22Rv1 (cell line): ENCODE measurements at regions not wholly inside any gene's neighbourhood (a gene's known extent, or its start where the extent isn't known, plus 50 kb on each side); places are given as distances from the start of the nearest gene placed in this dataset.

Source experiments
- H3K27ac ChIP-seq: fragments of 450-650 bp; 2 replicates; pipeline ENCODE4 v1.5.1; 2017
- ZFX ChIP-seq: fragments of 450-650 bp; IDR thresholded peaks from 2 replicates; pipeline ENCODE4 v1.6.1; 2017; ENCODE audit warnings: antibody characterized with exemption, borderline replicate concordance
- TF ChIP-seq, protein P1 (sequence below): fragments of 450-650 bp; IDR thresholded peaks from 2 replicates; pipeline ENCODE4 v1.5.1; 2017; ENCODE audit warnings: mild to moderate bottlenecking

GRCh38 chrX:39912126-39912525 is 185.6 kb downstream of the BCOR start:
- no peak for TF ChIP-seq ZFX
- TF ChIP-seq, protein P1, sequence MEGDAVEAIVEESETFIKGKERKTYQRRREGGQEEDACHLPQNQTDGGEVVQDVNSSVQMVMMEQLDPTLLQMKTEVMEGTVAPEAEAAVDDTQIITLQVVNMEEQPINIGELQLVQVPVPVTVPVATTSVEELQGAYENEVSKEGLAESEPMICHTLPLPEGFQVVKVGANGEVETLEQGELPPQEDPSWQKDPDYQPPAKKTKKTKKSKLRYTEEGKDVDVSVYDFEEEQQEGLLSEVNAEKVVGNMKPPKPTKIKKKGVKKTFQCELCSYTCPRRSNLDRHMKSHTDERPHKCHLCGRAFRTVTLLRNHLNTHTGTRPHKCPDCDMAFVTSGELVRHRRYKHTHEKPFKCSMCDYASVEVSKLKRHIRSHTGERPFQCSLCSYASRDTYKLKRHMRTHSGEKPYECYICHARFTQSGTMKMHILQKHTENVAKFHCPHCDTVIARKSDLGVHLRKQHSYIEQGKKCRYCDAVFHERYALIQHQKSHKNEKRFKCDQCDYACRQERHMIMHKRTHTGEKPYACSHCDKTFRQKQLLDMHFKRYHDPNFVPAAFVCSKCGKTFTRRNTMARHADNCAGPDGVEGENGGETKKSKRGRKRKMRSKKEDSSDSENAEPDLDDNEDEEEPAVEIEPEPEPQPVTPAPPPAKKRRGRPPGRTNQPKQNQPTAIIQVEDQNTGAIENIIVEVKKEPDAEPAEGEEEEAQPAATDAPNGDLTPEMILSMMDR, result no peak
- H3K27ac ChIP-seq, result no peak overlapping the region

DNA sequence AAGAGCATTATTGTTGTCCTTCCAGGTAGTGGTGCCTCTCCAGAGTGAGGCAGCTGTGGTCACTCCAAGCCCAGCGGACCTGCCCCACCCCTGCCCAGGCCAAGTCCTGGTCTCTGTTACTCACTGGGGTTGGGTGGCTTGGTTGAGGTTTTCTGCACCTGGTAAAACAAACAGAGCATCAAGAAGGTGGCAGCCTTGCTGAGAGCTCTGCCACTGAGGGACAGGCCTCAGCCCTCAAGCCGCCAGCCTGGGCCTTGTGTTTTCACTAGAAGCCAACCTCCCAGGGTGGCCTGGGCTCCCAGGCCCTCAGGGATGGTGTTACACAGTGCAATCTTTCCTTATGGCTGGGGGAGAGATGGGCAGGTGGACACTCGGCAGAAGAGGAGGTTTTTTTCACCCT is 182.7 kb downstream of the BCOR start:
- TF ChIP-seq, protein P1, result no peak
- no peak for TF ChIP-seq ZFX
- no peak overlapping the region for H3K27ac ChIP-seq

- no peak overlapping the region for H3K27ac ChIP-seq
- TF ChIP-seq ZFX, result no peak
- TF ChIP-seq, protein P1, result no peak
Measured at GRCh38 chrX:39915596-39915995, 182.2 kb downstream of the BCOR start.

- no peak overlapping the region for H3K27ac ChIP-seq
- TF ChIP-seq, protein P1, result no peak
- TF ChIP-seq ZFX, result no peak
Measured at GRCh38 chrX:39921838-39922237, 175.9 kb downstream of the BCOR start.

GRCh38 chrX:39922488-39922887 is 175.3 kb downstream of the BCOR start:
- TF ChIP-seq, protein P1, result no peak
- no peak for TF ChIP-seq ZFX
- no peak overlapping the region for H3K27ac ChIP-seq

GRCh38 chrX:39922926-39923325 is 174.8 kb downstream of the BCOR start:
- H3K27ac ChIP-seq, result no peak overlapping the region
- TF ChIP-seq, protein P1, result no peak
- no peak for TF ChIP-seq ZFX

DNA sequence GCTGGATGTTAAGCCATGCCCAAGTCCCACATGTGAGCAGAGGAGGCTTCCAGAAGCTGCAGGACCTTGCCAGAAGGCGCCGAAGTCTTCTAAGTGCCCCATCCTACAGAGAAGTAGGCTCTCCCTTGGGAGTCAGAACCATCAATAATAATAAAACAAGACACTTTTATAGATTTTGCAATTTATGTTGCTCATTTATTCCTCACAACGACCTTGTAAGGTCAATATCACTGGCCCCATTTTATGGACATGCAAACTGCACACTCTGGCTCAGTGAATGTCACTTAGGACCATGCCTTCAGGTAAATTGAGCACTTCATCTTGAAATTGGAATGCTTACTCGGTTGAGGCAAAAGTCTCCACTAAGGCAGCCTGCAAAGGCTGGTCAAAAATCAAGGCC is 170.4 kb downstream of the BCOR start:
- no peak overlapping the region for H3K27ac ChIP-seq
- TF ChIP-seq ZFX, result no peak
- TF ChIP-seq, protein P1, result no peak
